ENCODE measurements at regions not wholly inside any gene's neighbourhood (a gene's known extent, or its start where the extent isn't known, plus 50 kb on each side); places are given as distances from the start of the nearest gene placed in this dataset.

DNA sequence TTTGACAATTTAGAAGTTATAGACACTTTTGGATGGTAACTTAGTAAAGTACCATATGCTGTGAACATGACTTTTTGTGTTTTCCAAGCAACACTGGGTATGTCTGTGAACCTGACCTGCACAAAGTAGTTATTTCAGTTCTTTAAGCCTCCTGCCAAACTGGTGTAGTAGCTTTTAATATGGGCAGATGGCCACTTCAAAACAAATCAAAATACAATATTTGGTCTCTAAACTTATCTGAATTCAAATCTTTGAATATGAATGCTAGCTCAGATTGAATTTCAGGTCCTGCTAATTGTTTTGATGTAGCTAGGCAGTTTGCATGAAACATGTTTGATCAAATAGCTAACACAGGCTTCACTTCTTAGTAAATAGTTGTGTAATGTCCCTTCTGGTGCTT lies 1176.7 kb upstream of the CDH9 start:
- TF ChIP-seq POLR2A (IDR thresholded peaks at IDR 0.05) = no peak
- TF ChIP-seq, protein P1, sequence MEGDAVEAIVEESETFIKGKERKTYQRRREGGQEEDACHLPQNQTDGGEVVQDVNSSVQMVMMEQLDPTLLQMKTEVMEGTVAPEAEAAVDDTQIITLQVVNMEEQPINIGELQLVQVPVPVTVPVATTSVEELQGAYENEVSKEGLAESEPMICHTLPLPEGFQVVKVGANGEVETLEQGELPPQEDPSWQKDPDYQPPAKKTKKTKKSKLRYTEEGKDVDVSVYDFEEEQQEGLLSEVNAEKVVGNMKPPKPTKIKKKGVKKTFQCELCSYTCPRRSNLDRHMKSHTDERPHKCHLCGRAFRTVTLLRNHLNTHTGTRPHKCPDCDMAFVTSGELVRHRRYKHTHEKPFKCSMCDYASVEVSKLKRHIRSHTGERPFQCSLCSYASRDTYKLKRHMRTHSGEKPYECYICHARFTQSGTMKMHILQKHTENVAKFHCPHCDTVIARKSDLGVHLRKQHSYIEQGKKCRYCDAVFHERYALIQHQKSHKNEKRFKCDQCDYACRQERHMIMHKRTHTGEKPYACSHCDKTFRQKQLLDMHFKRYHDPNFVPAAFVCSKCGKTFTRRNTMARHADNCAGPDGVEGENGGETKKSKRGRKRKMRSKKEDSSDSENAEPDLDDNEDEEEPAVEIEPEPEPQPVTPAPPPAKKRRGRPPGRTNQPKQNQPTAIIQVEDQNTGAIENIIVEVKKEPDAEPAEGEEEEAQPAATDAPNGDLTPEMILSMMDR (IDR thresholded peaks at IDR 0.05) = no peak

Measured in testis (tissue), 2 donors.